ENCODE measurements at regions not wholly inside any gene's neighbourhood (a gene's known extent, or its start where the extent isn't known, plus 50 kb on each side); places are given as distances from the start of the nearest gene placed in this dataset.

DNA sequence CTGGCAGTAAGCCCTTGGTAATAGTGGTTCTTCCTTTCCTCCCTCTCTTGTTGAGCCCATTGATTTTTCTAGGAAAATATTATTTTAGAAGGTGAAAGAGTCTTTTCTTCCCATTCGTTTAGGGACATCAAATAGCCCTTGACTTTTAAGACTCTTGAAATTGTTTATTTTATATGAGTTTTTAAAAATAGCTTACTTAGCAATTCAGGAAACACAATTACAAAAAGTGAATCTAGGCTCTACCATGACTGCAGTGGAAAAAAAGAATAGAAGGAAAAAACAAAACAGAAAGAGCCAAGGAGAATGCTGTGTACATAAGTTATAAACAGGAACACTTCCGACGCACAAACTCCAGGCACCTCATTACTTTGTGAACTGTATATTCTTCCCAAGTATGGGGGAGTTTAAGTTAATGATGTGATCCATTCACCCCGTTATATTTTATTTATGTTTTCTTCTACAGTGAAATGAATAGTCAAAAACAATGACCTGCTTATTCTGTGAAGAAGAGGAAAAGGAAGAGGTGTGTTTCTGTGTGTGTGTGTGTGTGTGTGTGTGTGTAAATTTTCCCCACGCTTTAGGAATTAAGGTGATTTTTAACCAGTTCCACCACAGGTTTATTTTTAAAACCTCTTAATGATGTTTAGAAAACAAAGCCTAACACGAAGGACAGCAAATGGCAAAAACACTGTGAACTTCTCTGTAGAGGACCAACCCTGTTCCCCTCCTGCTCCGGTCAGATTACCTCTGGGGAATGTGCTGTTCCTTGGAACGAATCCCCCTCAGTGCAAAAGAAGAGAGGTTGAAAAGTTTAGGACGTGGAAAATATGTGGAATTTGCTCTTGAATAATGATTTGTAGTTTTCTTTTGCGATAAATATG, 266.3 kb downstream of the KLF5 start:
- Histone ChIP-seq H3K4me3 (ENCODE audit: low read depth, low read length) (no peak overlapping the region), H3K27me3 (replicated peaks; ENCODE audit: control insufficient read depth, insufficient read depth, low read length) (no peaks in the 10 kb centered on the region), H3K4me1 (peaks cover 42% of the 10 kb centered on the region), H3K36me3 (ENCODE audit: control insufficient read depth, insufficient read depth, low read length) (no peaks in the 10 kb centered on the region; the same call in 1 of the 2 replicates), H3K9me3 (no peaks in the 10 kb centered on the region)
- ChIA-PET POLR2A (no interaction called here), CTCF (interaction anchor here (1.0 kb wide), 1 partner anchor 61 kb away, joined by 3 read pairs; no protein-coding TSS in a partner anchor)
- DNase-seq, result no peak
- Mint-ChIP-seq H3K9me3 (ENCODE audit: unreplicated experiment) (no peaks in the 10 kb centered on the region), H3K4me1 (ENCODE audit: low read depth, unreplicated experiment) (peaks cover 30% of the 10 kb centered on the region), H3K27me3 (ENCODE audit: insufficient read depth, unreplicated experiment) (no peaks in the 10 kb centered on the region), H3K36me3 (ENCODE audit: insufficient read depth, unreplicated experiment) (no peaks in the 10 kb centered on the region), H3K4me3 (ENCODE audit: unreplicated experiment) (peak overlapping the region; percentile 65), H3K27ac (ENCODE audit: unreplicated experiment) (peak overlapping the region; percentile 75)
- no TSS peak for BruUV-seq (replicated peaks)
- TF ChIP-seq, protein P1, sequence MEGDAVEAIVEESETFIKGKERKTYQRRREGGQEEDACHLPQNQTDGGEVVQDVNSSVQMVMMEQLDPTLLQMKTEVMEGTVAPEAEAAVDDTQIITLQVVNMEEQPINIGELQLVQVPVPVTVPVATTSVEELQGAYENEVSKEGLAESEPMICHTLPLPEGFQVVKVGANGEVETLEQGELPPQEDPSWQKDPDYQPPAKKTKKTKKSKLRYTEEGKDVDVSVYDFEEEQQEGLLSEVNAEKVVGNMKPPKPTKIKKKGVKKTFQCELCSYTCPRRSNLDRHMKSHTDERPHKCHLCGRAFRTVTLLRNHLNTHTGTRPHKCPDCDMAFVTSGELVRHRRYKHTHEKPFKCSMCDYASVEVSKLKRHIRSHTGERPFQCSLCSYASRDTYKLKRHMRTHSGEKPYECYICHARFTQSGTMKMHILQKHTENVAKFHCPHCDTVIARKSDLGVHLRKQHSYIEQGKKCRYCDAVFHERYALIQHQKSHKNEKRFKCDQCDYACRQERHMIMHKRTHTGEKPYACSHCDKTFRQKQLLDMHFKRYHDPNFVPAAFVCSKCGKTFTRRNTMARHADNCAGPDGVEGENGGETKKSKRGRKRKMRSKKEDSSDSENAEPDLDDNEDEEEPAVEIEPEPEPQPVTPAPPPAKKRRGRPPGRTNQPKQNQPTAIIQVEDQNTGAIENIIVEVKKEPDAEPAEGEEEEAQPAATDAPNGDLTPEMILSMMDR (IDR thresholded peaks at IDR 0.05; ENCODE audit: insufficient read depth in 1 of 2, low read depth in 1 of 2, low read length in 1 of 2, severe bottlenecking in 1 of 2, unreplicated experiment in 1 of 2), result no peak
- intact Hi-C loops (cut with micrococcal nuclease; ENCODE audit: unreplicated experiment), result loop anchor here (5.0 kb wide), 2 partner anchors 72 to 268 kb away; partner anchors contain the start of gene KLF5

DNA sequence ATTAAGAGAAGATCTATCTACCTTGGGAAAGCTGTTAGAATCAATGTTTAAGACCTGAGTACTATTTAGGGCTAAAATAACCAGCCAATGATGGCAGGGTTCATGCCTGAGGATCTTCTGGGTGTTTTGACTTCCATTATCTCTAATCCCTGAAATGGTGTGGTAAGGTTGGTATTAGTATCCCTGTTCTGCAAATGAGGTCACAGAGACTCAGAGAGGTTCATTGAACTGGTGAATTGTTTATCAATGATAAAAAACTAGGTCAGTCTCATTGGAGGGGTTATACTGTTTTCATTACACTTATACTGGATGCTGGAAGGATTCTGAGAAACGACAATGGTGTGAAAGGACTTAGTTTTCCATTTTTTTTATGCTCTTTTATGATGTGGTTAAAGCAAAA, 264.8 kb downstream of the KLF5 start:
- ChIA-PET CTCF (no interaction called here), POLR2A (interaction anchor here (0.7 kb wide), 1 partner anchor 83 kb away, joined by 3 read pairs; no protein-coding TSS in a partner anchor)
- no peaks in the 10 kb centered on the region for H3K27me3 Mint-ChIP-seq (ENCODE audit: insufficient read depth, unreplicated experiment)
- peaks cover 30% of the 10 kb centered on the region for H3K4me1 Mint-ChIP-seq (ENCODE audit: low read depth, unreplicated experiment)
- TF ChIP-seq, protein P1 (IDR thresholded peaks at IDR 0.05; ENCODE audit: insufficient read depth in 1 of 2, low read depth in 1 of 2, low read length in 1 of 2, severe bottlenecking in 1 of 2, unreplicated experiment in 1 of 2), result no peak
- H3K4me3 ChIP-seq (ENCODE audit: low read depth, low read length), result no peak overlapping the region
- H3K36me3 ChIP-seq (ENCODE audit: control insufficient read depth, insufficient read depth, low read length), result no peaks in the 10 kb centered on the region; the same call in 1 of the 2 replicates
- no peak for DNase-seq
- no TSS peak for BruUV-seq (replicated peaks)
- H3K27me3 ChIP-seq (replicated peaks; ENCODE audit: control insufficient read depth, insufficient read depth, low read length), result no peaks in the 10 kb centered on the region
- no peak overlapping the region for H3K4me3 Mint-ChIP-seq (ENCODE audit: unreplicated experiment)
- H3K27ac Mint-ChIP-seq (ENCODE audit: unreplicated experiment), result no peak overlapping the region
- H3K36me3 Mint-ChIP-seq (ENCODE audit: insufficient read depth, unreplicated experiment), result no peaks in the 10 kb centered on the region
- intact Hi-C loops (cut with micrococcal nuclease; ENCODE audit: unreplicated experiment), result no loop called here
- no peaks in the 10 kb centered on the region for H3K9me3 ChIP-seq
- no peaks in the 10 kb centered on the region for H3K9me3 Mint-ChIP-seq (ENCODE audit: unreplicated experiment)
- peaks cover 42% of the 10 kb centered on the region for H3K4me1 ChIP-seq

DNA sequence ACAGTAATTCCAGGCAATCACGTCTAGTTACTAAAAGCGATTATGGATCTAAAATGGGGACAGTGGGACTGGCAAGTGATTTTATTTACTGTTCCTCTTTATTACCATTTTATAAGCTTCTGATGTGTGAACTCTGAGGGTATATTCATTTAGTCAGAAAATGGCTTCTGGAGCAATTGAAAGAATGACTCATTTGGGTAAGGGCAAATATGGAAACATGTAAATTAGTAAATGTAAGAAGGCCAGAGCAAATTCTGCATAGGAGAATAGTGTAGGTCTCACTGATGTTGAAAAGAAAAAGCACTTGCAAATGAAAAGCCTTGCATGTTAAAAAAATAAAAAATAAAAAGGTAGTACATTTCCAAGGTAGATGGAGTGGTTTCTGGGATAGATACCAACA, 262.2 kb downstream of the KLF5 start:
- Histone ChIP-seq H3K27me3 (replicated peaks; ENCODE audit: control insufficient read depth, insufficient read depth, low read length) (no peaks in the 10 kb centered on the region), H3K36me3 (ENCODE audit: control insufficient read depth, insufficient read depth, low read length) (no peaks in the 10 kb centered on the region; the same call in 1 of the 2 replicates), H3K4me3 (ENCODE audit: low read depth, low read length) (no peak overlapping the region), H3K9me3 (no peaks in the 10 kb centered on the region), H3K4me1 (peaks cover 20% of the 10 kb centered on the region)
- H3K4me3 Mint-ChIP-seq (ENCODE audit: unreplicated experiment), result no peak overlapping the region
- no peak for DNase-seq
- no peaks in the 10 kb centered on the region for H3K27me3 Mint-ChIP-seq (ENCODE audit: insufficient read depth, unreplicated experiment)
- H3K4me1 Mint-ChIP-seq (ENCODE audit: low read depth, unreplicated experiment), result peaks cover 29% of the 10 kb centered on the region
- intact Hi-C loops (cut with micrococcal nuclease; ENCODE audit: unreplicated experiment), result no loop called here
- H3K9me3 Mint-ChIP-seq (ENCODE audit: unreplicated experiment), result no peaks in the 10 kb centered on the region
- ChIA-PET POLR2A (no interaction called here), CTCF (no interaction called here)
- TF ChIP-seq, protein P1 (IDR thresholded peaks at IDR 0.05; ENCODE audit: insufficient read depth in 1 of 2, low read depth in 1 of 2, low read length in 1 of 2, severe bottlenecking in 1 of 2, unreplicated experiment in 1 of 2), result no peak
- no peaks in the 10 kb centered on the region for H3K36me3 Mint-ChIP-seq (ENCODE audit: insufficient read depth, unreplicated experiment)
- no peak overlapping the region for H3K27ac Mint-ChIP-seq (ENCODE audit: unreplicated experiment)
- BruUV-seq (replicated peaks), result no TSS peak

All from Caco-2 (cell line).